C4-2B (cell line): ENCODE measurements at regions not wholly inside any gene's neighbourhood (a gene's known extent, or its start where the extent isn't known, plus 50 kb on each side); places are given as distances from the start of the nearest gene placed in this dataset.

Experiments
- H3K27ac ChIP-seq: fragments of 450-650 bp; 2 replicates; pipeline ENCODE4 v1.5.1; 2017
- ZFX ChIP-seq: fragments of 450-650 bp; IDR thresholded peaks from 2 replicates; pipeline ENCODE4 v1.6.1; 2017
- TF ChIP-seq, protein P1 (sequence below): fragments of 450-650 bp; conservative IDR thresholded peaks from 2 replicates; pipeline ENCODE4 v1.5.1; 2017; ENCODE audit warnings: mild to moderate bottlenecking

GRCh38 chr5:157961896-157962590 lies 103.1 kb upstream of the CLINT1 start:
- H3K27ac ChIP-seq = no peak overlapping the region
- TF ChIP-seq, protein P1, sequence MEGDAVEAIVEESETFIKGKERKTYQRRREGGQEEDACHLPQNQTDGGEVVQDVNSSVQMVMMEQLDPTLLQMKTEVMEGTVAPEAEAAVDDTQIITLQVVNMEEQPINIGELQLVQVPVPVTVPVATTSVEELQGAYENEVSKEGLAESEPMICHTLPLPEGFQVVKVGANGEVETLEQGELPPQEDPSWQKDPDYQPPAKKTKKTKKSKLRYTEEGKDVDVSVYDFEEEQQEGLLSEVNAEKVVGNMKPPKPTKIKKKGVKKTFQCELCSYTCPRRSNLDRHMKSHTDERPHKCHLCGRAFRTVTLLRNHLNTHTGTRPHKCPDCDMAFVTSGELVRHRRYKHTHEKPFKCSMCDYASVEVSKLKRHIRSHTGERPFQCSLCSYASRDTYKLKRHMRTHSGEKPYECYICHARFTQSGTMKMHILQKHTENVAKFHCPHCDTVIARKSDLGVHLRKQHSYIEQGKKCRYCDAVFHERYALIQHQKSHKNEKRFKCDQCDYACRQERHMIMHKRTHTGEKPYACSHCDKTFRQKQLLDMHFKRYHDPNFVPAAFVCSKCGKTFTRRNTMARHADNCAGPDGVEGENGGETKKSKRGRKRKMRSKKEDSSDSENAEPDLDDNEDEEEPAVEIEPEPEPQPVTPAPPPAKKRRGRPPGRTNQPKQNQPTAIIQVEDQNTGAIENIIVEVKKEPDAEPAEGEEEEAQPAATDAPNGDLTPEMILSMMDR = no peak
- TF ChIP-seq ZFX = no peak

- no peak for TF ChIP-seq ZFX
- TF ChIP-seq, protein P1 = no peak
- H3K27ac ChIP-seq = no peak overlapping the region
These were observed 102.2 kb upstream of the CLINT1 start for GRCh38 chr5:157961176-157961575.

DNA sequence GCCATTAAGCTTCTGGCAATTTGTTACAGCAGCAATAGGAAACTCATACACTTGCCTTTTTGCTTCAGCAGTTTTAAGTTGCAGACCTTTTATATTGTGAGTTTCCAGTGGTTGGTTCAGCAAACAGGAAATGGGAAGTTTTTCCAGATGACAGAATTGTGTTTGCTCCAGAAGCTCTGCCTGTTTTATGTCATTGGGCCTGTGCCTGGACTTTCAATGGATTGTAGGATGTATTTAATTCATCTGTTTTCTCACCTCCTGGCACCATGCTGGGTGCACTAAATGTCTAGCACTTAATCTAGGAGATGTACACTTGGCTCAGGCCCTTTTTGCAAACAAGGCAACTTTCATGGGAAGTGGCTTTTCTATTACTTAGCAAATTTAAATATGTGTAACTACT lies 100.4 kb upstream of the CLINT1 start:
- TF ChIP-seq ZFX = no peak
- TF ChIP-seq, protein P1 = no peak
- H3K27ac ChIP-seq = no peak overlapping the region

- TF ChIP-seq, protein P1 = no peak
- no peak for TF ChIP-seq ZFX
- H3K27ac ChIP-seq = no peak overlapping the region
These were observed 97.4 kb upstream of the CLINT1 start for GRCh38 chr5:157956271-157956885.

DNA sequence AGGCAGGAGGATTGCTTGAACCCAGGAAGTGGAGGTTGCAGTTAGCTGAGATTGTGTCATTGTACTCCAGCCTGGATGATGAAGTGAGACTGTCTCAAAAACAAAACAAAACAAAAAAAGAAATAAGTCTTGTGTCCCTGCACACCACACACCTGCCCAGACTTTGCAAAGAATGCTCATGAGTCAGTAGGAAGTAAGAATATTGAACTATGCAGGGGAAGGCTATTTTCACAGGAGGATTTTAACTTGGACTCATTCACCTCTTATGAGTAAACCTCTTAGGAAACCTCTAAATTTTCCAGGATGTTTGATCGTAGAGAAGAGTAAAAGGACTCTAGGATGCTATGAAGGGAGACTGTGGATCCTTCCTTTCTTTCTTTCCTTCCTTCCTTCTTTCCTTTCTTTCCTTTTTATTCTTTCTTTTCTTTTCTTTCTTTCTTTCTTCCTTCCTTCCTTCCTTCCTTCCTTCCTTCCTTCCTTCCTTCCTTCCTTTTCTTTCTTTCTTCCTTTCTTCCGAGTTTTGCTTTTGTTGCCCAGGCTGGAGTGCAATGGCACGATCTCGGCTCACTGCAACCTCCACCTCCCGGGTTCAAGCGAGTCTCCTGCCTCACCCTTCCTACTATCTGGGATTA lies 96.7 kb upstream of the CLINT1 start:
- TF ChIP-seq ZFX = no peak
- TF ChIP-seq, protein P1 = no peak
- H3K27ac ChIP-seq = no peak overlapping the region

DNA sequence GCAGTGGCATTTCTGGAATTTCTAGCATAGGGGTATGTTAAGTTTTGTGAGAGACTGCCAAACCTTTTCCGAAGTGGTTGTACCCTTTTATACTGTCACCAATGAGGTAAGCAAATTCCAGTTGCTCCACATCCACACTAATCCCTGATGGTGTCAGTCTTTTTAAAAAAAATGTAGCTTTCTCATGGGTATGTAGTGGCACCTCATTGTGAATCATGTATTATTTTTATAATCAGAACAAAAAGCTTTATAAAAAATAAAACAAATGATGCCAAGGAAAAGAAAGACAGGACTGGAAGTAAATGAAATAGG lies 93.4 kb upstream of the CLINT1 start:
- H3K27ac ChIP-seq = no peak overlapping the region
- TF ChIP-seq, protein P1 = no peak
- TF ChIP-seq ZFX = no peak

DNA sequence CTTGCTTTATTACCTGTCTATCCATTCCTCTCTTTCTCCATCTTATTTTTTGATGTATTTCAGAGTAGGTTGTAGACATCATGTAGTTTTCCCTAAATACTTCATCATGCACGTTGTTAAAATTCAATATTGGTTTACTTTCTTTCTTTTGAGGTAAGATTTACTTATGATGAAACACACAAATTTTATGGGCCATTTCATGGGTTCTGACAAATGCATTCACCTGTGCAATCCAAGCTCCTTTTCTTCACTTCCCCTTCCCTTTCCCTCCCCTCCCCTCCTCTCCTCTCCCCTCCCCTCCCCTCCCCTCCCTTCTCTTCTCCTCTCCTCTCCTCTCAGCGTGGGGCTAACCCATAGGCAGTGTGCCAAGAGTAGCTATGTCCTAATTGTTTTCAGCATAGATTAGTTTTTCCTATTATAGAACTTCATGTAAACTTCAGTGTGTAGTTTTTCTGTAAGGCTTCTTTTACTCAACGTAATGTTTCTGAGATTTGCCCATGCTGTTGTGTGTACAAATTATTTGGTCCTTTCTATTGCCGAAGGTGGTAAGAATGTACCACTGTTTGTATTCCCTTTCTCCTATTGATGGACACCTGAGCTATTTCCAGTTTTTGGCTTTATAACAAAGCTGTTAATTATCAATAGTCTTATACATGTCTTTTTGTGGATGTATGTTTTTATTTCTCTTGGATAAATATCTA lies 92.9 kb upstream of the CLINT1 start:
- TF ChIP-seq, protein P1 = no peak
- TF ChIP-seq ZFX = no peak
- H3K27ac ChIP-seq = no peak overlapping the region
